ENCODE measurements at regions not wholly inside any gene's neighbourhood (a gene's known extent, or its start where the extent isn't known, plus 50 kb on each side); places are given as distances from the start of the nearest gene placed in this dataset.

DNA sequence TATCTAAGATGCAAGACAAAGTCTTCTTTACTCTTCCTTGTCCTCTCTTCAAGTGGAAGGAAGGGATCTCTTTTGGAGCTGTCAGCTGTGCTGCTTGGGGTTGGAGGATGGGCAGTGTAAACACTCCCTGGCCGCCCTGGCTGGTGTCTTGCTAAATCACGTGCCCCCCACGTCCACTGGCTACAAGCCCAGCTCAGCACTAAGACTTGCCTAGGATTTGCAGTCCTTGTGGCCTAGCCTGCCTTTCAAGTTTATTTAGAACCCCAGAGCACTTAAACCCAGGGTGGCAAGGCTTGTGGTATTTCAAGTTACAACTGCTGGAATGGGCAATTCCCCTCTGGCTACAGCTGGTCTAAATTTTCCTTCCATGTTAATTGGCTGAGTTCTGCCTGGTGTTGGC lies 272.4 kb upstream of the MYO3A start:
- no peak overlapping the region for H3K4me3 ChIP-seq (ENCODE audit: low read length)
- no peaks in the 10 kb centered on the region for H3K4me1 ChIP-seq (ENCODE audit: insufficient read depth, low read length)
- H3K27me3 ChIP-seq (ENCODE audit: insufficient read depth, low read length) = no peaks in the 10 kb centered on the region
- no peaks in the 10 kb centered on the region for H3K9me3 ChIP-seq (ENCODE audit: low read depth, low read length)

DNA sequence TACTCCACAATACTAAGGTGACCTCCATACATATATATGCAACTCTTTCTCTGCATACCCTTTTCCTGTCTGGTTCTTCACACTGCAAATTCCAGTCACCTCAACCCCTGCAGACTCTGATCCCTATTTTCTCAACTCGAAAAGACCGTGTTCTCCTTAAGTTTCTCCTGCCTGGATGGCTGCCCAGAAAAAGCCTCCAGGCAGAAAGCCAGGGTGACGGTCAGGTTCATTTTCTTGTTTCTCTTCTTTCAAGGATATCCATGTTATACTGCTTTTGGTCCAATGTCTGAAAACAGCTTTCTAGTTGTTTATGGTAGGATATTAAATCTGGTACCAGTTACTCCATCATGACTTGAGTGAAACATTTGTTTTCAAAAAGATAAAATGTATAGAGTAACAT lies 267.8 kb upstream of the MYO3A start:
- Histone ChIP-seq H3K27me3 (ENCODE audit: insufficient read depth, low read length) (no peaks in the 10 kb centered on the region), H3K4me3 (ENCODE audit: low read length) (no peak overlapping the region), H3K4me1 (ENCODE audit: insufficient read depth, low read length) (no peaks in the 10 kb centered on the region), H3K9me3 (ENCODE audit: low read depth, low read length) (no peaks in the 10 kb centered on the region)

DNA sequence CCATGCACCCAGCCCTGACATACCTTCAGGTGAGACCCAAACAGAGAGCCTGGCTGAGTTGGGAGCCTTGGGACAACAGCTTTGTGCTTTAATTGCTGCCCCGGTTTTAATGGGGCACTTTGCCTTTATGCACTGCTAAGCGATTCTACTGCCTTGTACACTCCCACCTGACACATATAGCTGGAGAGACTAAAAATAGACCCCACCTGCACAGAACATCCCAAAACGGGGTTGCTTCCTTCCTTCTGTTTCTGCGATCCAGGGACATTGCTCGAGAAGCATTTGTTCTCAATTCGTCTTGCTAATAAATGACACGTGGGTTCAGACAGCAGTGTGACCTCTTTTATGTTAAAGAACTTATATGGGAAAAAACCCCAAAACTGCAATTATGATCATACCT lies 258.8 kb upstream of the MYO3A start:
- H3K4me1 ChIP-seq (ENCODE audit: insufficient read depth, low read length) = no peaks in the 10 kb centered on the region
- H3K27me3 ChIP-seq (ENCODE audit: insufficient read depth, low read length) = no peaks in the 10 kb centered on the region
- no peak overlapping the region for H3K4me3 ChIP-seq (ENCODE audit: low read length)
- H3K9me3 ChIP-seq (ENCODE audit: low read depth, low read length) = no peaks in the 10 kb centered on the region

DNA sequence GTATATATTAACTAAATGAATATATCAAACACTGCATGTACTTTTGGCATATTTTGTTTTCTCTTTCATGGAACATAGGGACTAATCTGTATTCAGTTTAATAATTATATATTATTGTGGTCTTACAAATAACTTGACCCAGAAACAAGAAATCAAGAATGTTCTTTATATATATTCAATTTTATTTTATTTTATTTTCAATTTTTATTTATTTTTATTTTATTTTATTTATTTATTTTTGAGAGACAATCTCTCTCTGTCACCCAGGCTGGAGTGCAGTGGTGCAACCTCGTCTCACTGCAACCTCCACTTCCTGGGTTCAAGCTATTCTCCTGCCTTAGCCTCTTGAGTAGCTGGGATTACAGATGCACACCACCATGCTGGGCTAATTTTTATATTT lies 258.4 kb upstream of the MYO3A start:
- no peaks in the 10 kb centered on the region for H3K27me3 ChIP-seq (ENCODE audit: insufficient read depth, low read length)
- H3K4me3 ChIP-seq (ENCODE audit: low read length) = no peak overlapping the region
- no peaks in the 10 kb centered on the region for H3K4me1 ChIP-seq (ENCODE audit: insufficient read depth, low read length)
- no peaks in the 10 kb centered on the region for H3K9me3 ChIP-seq (ENCODE audit: low read depth, low read length)

DNA sequence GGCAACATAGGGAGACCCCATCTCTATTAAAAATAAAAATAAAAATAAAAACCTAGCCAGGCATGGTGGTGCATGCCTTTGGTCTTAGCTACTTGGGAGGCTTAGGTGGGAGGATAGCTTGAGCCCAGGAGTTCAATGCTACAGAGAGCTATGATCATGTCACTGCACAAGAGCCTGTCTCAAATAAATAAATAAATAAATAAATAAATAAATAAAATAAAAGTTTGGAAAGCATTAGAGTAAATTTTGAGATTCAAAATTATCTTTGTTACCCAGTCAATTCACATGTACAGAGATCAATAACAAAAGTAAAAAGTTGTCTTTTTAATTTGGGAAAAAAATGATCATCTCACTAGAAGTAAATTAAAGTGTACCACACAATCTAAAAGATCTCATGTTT lies 255.8 kb upstream of the MYO3A start:
- Histone ChIP-seq H3K27me3 (ENCODE audit: insufficient read depth, low read length) (no peaks in the 10 kb centered on the region), H3K4me1 (ENCODE audit: insufficient read depth, low read length) (no peaks in the 10 kb centered on the region), H3K9me3 (ENCODE audit: low read depth, low read length) (no peaks in the 10 kb centered on the region), H3K4me3 (ENCODE audit: low read length) (no peak overlapping the region)

DNA sequence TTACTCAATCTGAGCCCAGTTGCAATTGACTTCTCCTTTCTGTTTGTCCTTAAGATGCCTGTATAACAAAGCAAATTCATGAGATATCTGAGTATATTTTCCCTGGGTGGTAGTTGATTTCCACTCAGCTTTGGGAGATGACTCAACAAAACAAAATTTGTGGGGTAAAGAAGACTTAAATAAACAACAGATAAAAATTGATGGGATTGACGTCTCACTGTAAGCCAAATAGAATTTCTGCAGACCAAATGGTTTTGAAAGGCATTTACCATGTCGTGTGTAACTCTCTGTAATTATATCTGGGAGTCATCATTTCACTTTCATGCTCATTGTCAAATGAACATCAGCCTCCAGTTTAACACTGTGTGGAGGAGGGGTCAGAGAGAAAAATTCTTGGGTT lies 255.4 kb upstream of the MYO3A start:
- H3K9me3 ChIP-seq (ENCODE audit: low read depth, low read length) = no peaks in the 10 kb centered on the region
- no peaks in the 10 kb centered on the region for H3K27me3 ChIP-seq (ENCODE audit: insufficient read depth, low read length)
- no peaks in the 10 kb centered on the region for H3K4me1 ChIP-seq (ENCODE audit: insufficient read depth, low read length)
- no peak overlapping the region for H3K4me3 ChIP-seq (ENCODE audit: low read length)

DNA sequence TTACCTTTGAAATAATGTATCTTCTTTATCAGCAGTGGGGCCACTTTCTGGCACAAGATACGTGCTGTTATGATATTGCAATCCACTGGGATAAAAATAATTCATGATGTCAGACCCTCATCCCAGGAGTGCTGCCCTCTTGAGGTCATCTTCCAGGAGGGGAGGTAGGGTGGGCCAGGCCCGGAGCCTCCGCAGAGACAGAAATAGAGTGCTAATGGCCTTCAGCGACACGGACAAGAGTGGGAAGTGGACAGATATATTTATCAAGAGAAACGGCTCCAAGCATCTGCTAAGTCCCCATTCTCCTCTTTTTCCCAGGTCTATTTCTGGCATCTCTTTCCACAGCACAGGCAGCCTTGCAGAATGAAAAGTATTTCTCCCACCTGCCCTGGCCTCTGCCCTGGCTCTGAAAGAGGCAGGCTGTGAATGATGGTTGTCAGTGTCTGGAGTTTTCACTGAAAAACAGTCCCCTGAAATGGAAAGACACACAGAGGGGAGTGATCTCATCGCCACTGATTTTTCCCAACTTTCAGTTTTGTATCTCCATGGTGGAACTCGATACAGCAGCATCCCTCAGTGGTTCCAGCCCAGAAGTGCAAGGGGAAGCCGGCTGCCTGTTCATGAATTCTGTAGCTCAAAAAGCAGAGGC lies 251.7 kb upstream of the MYO3A start:
- Histone ChIP-seq H3K4me3 (ENCODE audit: low read length) (no peak overlapping the region), H3K9me3 (ENCODE audit: low read depth, low read length) (no peaks in the 10 kb centered on the region), H3K4me1 (ENCODE audit: insufficient read depth, low read length) (no peaks in the 10 kb centered on the region), H3K27me3 (ENCODE audit: insufficient read depth, low read length) (no peaks in the 10 kb centered on the region)

DNA sequence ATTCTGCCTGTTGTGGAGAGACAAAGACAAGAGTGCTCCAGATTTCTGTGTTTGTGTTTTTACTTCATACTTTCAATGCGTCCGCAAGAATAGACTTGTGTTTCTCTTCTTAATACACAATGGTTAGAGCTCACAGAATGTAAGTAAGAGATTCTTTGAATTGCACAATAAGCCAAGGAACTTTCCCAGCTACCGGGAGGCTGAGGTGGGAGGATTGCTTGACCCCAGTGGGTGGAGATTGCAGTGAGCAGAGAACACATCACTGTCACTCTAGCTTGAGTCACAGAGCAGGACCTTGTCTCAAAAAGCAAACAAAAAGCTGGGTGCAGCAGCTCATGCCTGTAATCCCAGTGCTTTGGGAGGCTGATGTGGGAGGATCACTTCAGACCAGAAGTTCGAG lies 250.7 kb upstream of the MYO3A start:
- no peaks in the 10 kb centered on the region for H3K9me3 ChIP-seq (ENCODE audit: low read depth, low read length)
- no peak overlapping the region for H3K4me3 ChIP-seq (ENCODE audit: low read length)
- H3K4me1 ChIP-seq (ENCODE audit: insufficient read depth, low read length) = no peaks in the 10 kb centered on the region
- H3K27me3 ChIP-seq (ENCODE audit: insufficient read depth, low read length) = no peaks in the 10 kb centered on the region

DNA sequence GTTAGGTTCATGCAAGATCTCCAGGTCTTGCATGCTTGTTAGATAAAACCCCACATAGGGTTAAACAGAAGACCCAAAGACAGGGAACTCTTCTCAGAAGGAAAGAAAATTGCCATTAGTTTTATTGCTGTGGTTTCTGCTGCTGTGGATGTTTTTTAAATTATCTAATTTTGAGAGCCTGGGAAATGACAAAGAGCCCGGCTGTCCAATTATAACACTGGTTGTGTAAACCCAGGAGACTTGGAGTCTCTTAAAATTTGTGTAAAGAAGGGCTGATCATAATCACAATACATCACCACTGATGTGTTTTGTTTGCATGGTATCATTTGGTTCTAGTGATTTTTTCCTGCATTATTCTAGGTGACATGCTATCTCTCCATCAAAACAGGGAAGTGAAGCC lies 246.5 kb upstream of the MYO3A start:
- no peaks in the 10 kb centered on the region for H3K4me1 ChIP-seq (ENCODE audit: insufficient read depth, low read length)
- H3K9me3 ChIP-seq (ENCODE audit: low read depth, low read length) = no peaks in the 10 kb centered on the region
- H3K4me3 ChIP-seq (ENCODE audit: low read length) = no peak overlapping the region
- no peaks in the 10 kb centered on the region for H3K27me3 ChIP-seq (ENCODE audit: insufficient read depth, low read length)

DNA sequence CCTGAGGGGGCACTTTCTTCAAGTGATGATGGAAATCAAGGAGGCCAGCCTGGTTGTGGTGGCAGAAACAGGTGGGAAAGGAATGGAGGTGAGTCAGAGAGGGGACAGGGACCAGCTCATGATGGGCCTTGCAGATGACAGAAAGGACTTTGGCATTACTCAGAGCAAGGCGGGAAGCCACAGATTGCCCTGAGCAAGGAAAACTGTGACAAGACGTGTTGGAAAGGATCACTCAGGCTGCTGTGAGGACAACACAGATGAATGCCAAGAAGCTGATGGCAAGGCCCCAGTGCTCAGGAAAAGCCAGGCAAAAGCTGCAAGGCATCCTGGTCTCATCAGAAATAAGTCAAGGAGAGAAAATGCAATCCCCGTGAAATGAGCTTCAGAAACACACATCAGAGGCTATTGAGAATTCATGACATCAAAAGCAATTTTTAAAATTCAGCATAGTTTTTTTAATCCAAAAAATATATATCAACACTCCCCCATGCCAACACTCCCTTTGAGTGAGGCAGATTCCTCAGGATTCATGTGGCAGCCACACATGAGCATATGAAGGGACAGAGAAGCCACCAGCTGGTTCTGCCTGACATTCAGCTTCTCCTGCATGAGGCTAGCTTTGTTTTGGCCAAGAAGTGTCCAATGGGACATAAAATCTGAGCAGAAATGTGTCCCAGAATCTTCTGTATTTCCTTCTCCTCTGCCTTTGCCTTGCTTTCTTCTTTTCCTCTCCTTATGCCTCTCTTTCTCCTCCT lies 244.5 kb upstream of the MYO3A start:
- H3K4me1 ChIP-seq (ENCODE audit: insufficient read depth, low read length) = no peaks in the 10 kb centered on the region
- H3K4me3 ChIP-seq (ENCODE audit: low read length) = no peak overlapping the region
- no peaks in the 10 kb centered on the region for H3K9me3 ChIP-seq (ENCODE audit: low read depth, low read length)
- no peaks in the 10 kb centered on the region for H3K27me3 ChIP-seq (ENCODE audit: insufficient read depth, low read length)

DNA sequence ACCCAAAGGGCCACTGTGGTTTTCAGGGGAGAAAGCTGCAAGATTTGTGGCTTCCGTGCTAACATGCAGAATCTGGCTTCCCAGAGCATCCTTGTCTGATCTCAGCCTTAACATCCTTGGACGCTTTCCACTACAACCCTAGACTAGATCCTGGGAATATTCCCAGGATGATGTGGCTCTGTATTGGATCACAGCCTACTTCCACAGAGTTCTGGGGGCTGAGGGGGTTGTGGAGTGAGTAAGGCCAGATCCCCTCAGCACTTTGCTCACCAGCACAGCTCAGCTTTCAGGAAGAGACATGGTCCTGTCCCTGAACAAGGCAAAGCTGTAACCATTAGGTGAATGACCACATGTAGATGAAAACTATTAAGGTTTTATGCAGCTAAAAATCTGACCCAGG lies 241.3 kb upstream of the MYO3A start:
- H3K9me3 ChIP-seq (ENCODE audit: low read depth, low read length) = no peaks in the 10 kb centered on the region
- no peaks in the 10 kb centered on the region for H3K4me1 ChIP-seq (ENCODE audit: insufficient read depth, low read length)
- H3K27me3 ChIP-seq (ENCODE audit: insufficient read depth, low read length) = no peaks in the 10 kb centered on the region
- H3K4me3 ChIP-seq (ENCODE audit: low read length) = no peak overlapping the region

DNA sequence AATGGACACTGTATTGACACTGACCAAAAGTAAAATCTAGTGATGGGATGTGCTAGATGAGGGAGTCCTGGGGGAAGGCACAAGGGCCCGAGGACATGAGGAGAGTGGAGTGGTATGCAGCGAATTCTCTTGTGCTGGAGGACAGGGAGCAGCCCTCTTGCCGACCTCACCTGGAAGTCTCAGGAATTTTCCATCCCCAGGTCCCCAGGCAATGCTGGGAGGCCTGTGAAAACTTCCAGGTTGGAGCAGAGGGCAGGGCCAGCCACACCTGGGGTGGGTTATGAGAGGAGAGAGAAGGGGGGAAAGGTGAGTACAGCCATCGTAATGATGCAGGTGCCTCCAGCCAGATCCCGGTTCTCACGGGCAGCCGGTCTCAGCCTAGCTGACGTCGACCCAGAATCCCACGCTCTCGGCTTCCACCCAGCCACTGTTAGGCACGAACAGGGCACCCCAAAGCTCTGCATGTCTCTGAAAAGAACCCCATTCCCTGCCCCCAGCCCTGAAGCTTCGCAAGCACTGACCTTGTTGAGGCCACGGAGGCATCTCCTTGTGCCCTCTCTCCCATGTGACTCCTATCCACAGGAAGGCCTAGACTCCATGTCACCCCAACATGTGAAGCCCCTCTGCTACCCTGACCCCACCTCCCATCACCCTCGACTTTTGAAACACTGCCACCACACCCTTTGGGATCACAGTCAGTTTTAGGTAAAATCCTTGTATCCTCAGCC lies 239.7 kb upstream of the MYO3A start:
- no peaks in the 10 kb centered on the region for H3K9me3 ChIP-seq (ENCODE audit: low read depth, low read length)
- H3K27me3 ChIP-seq (ENCODE audit: insufficient read depth, low read length) = no peaks in the 10 kb centered on the region
- no peaks in the 10 kb centered on the region for H3K4me1 ChIP-seq (ENCODE audit: insufficient read depth, low read length)
- H3K4me3 ChIP-seq (ENCODE audit: low read length) = no peak overlapping the region

DNA sequence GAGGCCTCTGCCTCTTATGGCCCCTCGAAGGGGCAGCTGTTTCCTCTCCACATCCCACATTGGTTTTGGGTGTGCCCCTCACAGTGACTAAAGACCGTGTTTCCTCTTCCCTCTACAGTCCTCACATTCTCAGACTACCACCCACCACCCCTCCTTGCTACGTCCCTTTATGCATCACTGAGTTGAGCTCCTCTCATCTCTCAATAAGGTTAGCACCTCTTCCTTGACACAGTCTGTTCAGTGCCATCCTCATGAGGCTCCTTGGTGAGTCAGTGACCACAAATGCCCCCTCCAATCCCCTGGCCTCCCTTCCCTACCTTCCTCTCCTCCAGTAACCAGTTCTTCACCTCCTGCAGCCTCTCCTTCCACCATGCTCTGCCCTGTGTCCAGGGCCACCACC lies 239.1 kb upstream of the MYO3A start:
- no peaks in the 10 kb centered on the region for H3K4me1 ChIP-seq (ENCODE audit: insufficient read depth, low read length)
- no peaks in the 10 kb centered on the region for H3K27me3 ChIP-seq (ENCODE audit: insufficient read depth, low read length)
- no peak overlapping the region for H3K4me3 ChIP-seq (ENCODE audit: low read length)
- H3K9me3 ChIP-seq (ENCODE audit: low read depth, low read length) = no peaks in the 10 kb centered on the region

DNA sequence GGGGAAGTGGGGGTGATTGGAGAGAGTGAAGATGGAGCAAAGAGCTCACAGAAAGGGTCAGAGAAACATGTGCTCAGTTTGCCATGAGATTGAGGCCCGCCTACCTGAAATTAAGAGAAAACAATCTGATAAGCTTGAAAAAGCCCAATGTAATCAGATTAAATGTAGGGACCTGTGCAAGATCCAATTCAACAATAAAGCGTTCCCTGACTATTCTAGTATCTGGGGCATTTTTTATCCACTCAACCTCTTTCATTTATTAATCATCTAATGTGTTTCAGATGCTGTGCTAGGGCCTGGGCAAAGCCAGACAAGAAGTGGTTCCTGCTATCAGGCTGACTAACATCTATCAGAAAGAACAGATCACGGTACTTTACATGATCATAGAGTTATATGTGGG lies 238.4 kb upstream of the MYO3A start:
- no peak overlapping the region for H3K4me3 ChIP-seq (ENCODE audit: low read length)
- H3K9me3 ChIP-seq (ENCODE audit: low read depth, low read length) = no peaks in the 10 kb centered on the region
- no peaks in the 10 kb centered on the region for H3K4me1 ChIP-seq (ENCODE audit: insufficient read depth, low read length)
- no peaks in the 10 kb centered on the region for H3K27me3 ChIP-seq (ENCODE audit: insufficient read depth, low read length)

DNA sequence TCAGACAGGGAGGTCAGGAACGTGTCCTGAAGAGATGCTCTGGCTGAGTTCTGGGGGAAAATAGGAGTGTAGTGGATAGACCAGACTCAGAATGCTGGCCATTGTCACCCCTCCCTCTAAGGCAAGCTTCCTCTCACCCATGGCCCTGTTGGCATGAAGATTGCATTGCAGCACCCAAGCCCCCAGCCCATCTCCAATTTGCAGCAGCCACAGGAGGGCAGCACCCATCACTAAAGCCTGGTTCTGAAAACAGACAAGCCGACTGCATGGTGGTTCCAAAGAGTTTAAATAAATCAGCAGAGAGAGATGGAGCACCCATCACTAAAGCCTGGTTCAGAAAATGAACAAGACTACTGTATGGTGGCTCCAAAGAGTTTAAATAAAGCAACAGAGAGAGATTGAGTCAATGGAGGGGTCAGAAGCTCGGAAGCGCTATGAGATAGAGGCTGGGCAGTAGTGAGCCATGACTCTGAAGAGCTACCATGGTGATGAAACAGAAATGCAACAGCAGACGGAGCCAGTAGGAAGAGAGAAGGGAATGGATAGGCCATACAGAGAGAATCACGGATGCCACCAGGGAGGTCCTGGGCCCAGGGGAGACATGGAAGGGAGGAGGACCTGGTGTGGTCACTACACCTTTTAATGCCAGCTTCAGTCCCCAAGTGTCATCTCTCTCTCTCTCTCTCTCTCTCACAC lies 237.9 kb upstream of the MYO3A start:
- H3K4me3 ChIP-seq (ENCODE audit: low read length) = no peak overlapping the region
- H3K9me3 ChIP-seq (ENCODE audit: low read depth, low read length) = no peaks in the 10 kb centered on the region
- no peaks in the 10 kb centered on the region for H3K27me3 ChIP-seq (ENCODE audit: insufficient read depth, low read length)
- no peaks in the 10 kb centered on the region for H3K4me1 ChIP-seq (ENCODE audit: insufficient read depth, low read length)

Measured in mononuclear cell (primary cell).